WI38 (cell line): ENCODE measurements at regions not wholly inside any gene's neighbourhood (a gene's known extent, or its start where the extent isn't known, plus 50 kb on each side); places are given as distances from the start of the nearest gene placed in this dataset.
"Not testable (repeated sequence)": the region's sequence is repeated elsewhere in the genome, so short reads cannot be mapped to it uniquely, and the experiment has no call there.

ENCODE experiments used
- H3K4me3 ChIP-seq: 2 replicates; pipeline ENCODE4 v1.5.1; 2011; ENCODE audit warnings: low read depth, mild to moderate bottlenecking, control low read depth, low read length
- TF ChIP-seq, protein P1 (sequence below): IDR thresholded peaks from 2 replicates; pipeline ENCODE4 v1.5.1; 2012; ENCODE audit warnings: low read depth, mild to moderate bottlenecking, control low read depth, low read length

GRCh38 chr13:50387051-50387581 lies 371.9 kb downstream of the KCNRG start:
- TF ChIP-seq, protein P1, sequence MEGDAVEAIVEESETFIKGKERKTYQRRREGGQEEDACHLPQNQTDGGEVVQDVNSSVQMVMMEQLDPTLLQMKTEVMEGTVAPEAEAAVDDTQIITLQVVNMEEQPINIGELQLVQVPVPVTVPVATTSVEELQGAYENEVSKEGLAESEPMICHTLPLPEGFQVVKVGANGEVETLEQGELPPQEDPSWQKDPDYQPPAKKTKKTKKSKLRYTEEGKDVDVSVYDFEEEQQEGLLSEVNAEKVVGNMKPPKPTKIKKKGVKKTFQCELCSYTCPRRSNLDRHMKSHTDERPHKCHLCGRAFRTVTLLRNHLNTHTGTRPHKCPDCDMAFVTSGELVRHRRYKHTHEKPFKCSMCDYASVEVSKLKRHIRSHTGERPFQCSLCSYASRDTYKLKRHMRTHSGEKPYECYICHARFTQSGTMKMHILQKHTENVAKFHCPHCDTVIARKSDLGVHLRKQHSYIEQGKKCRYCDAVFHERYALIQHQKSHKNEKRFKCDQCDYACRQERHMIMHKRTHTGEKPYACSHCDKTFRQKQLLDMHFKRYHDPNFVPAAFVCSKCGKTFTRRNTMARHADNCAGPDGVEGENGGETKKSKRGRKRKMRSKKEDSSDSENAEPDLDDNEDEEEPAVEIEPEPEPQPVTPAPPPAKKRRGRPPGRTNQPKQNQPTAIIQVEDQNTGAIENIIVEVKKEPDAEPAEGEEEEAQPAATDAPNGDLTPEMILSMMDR, result 0 out of 2 replicates have a peak, but pooled peaks have one; percentile 18
- peak overlapping the region; percentile 7; the same call in 1 of the 2 replicates for H3K4me3 ChIP-seq

- H3K4me3 ChIP-seq, result no peak overlapping the region
- TF ChIP-seq, protein P1, result no peak
Observed at GRCh38 chr13:50388481-50388880, 373.2 kb downstream of the KCNRG start.

- H3K4me3 ChIP-seq, result no peak overlapping the region
- TF ChIP-seq, protein P1, result no peak
Observed at GRCh38 chr13:50389726-50390125, 374.5 kb downstream of the KCNRG start.

GRCh38 chr13:50390503-50391248 lies 375.4 kb downstream of the KCNRG start:
- H3K4me3 ChIP-seq, result no peak overlapping the region
- TF ChIP-seq, protein P1, result no peak

DNA sequence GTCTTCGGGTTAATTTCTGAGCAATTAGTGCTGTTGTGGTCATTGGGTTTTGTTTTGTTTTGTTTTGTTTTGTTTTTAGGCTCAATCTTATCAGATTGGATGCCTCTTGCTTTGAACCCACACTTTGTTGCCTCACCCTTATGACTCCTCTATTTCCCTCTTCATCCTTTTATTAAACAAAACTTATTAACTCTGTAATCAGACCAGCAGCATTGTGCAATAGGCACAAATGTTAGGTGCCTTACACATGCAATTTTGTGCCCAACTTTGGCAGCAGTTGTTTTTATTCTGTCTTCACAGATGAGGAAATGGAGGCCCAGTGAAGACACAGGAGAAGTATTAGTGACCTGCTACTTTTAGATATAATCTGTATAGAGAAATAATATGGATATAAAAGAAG lies 377.7 kb downstream of the KCNRG start:
- no peak overlapping the region for H3K4me3 ChIP-seq
- TF ChIP-seq, protein P1, result no peak

DNA sequence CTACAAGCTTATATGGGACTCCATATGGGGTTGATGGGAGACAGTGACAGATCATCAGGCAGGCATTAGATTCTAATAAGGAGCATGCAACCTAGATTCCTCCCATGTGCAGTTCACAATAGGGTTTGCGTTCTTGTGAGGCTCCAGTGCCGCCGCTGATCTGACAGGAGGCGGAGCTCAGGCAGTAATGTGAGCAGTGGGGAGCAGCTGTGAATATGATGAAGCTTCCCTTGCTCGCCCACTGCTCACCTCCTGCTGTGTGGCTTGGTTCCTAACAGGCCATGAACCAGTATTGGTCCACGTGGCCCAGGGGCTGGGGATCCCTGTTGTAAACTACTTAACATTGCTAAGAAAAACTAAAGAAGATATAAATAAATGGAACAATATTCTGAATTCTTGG lies 378.4 kb downstream of the KCNRG start:
- TF ChIP-seq, protein P1, result no peak
- no peak overlapping the region for H3K4me3 ChIP-seq

- TF ChIP-seq, protein P1, result no peak
- H3K4me3 ChIP-seq, result no peak overlapping the region
Observed at GRCh38 chr13:50396001-50396400, 380.8 kb downstream of the KCNRG start.

DNA sequence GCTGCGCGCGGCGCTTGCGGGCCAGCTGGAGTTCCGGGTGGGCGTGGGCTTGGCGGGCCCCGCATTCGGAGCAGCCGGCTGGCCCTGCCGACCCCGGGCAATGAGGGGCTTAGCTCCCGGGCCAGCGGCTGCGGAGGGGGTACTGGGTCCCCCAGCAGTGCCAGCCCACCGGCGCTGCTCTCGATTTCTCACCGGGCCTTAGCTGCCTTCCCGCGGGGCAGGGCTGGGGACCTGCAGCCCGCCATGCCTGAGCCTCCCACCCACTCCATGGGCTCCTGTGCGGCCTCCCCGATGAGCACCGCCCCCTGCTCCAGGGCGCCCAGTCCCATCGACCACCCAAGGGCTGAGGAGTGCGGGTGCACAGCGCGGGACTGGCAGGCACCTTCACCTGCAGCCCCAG lies 381.4 kb downstream of the KCNRG start:
- not testable (repeated sequence) for H3K4me3 ChIP-seq
